ENCODE measurements at regions not wholly inside any gene's neighbourhood (a gene's known extent, or its start where the extent isn't known, plus 50 kb on each side); places are given as distances from the start of the nearest gene placed in this dataset.

- TF ChIP-seq, protein P1, sequence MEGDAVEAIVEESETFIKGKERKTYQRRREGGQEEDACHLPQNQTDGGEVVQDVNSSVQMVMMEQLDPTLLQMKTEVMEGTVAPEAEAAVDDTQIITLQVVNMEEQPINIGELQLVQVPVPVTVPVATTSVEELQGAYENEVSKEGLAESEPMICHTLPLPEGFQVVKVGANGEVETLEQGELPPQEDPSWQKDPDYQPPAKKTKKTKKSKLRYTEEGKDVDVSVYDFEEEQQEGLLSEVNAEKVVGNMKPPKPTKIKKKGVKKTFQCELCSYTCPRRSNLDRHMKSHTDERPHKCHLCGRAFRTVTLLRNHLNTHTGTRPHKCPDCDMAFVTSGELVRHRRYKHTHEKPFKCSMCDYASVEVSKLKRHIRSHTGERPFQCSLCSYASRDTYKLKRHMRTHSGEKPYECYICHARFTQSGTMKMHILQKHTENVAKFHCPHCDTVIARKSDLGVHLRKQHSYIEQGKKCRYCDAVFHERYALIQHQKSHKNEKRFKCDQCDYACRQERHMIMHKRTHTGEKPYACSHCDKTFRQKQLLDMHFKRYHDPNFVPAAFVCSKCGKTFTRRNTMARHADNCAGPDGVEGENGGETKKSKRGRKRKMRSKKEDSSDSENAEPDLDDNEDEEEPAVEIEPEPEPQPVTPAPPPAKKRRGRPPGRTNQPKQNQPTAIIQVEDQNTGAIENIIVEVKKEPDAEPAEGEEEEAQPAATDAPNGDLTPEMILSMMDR (conservative IDR thresholded peaks at IDR 0.05): no peak
- TF ChIP-seq EZH2 (IDR thresholded peaks at IDR 0.05; ENCODE audit: low read depth): no peak
These were observed 292.7 kb upstream of the CXCR4 start for GRCh38 chr2:136410673-136411072.
